OCI-LY7 (cell line): ENCODE measurements at regions not wholly inside any gene's neighbourhood (a gene's known extent, or its start where the extent isn't known, plus 50 kb on each side); places are given as distances from the start of the nearest gene placed in this dataset.

ENCODE experiments used
- CTCF ChIP-seq: fragments of 200-600 bp; sonication (generic); conservative IDR thresholded peaks from 2 replicates; pipeline ENCODE4 v1.5.1; 2014; ENCODE audit warnings: mild to moderate bottlenecking, antibody characterized with exemption, low read length, moderate library complexity, mixed read lengths
- EZH2phosphoT487 ChIP-seq: fragments of 200-600 bp; sonication (generic); IDR thresholded peaks from 2 replicates; pipeline ENCODE4 v1.6.1; 2018; ENCODE audit warnings: low read depth, borderline replicate concordance, mild to moderate bottlenecking, mixed run types, antibody characterized with exemption, low read length, moderate library complexity, mixed read lengths

- TF ChIP-seq CTCF (no peak), EZH2phosphoT487 (no peak)
Observed at GRCh38 chr11:45024316-45024715, 73.6 kb upstream of the TP53I11 start.
